Kidney (tissue), 13 donors: ENCODE measurements at regions not wholly inside any gene's neighbourhood (a gene's known extent, or its start where the extent isn't known, plus 50 kb on each side); places are given as distances from the start of the nearest gene placed in this dataset.

Experiments used
- DNase-seq, 5 donors: peaks; one replicate each; pipeline ENCODE4 v3.0.0-alpha.2; 2013 to 2020
- FAIRE-seq: peaks from 2 replicates; lab custom pipeline; 2012; peaks lifted over from hg19 to GRCh38; lab: Jason Lieb, UNC
- H3K27ac ChIP-seq, 2 donors: one replicate each; pipeline ENCODE4 v1.7.0; 2013; ENCODE audit warnings: low read depth in 2 of 2, low read length in 2 of 2, inconsistent platforms in 1 of 2
- H3K27me3 ChIP-seq: one replicate; pipeline ENCODE4 v1.7.1; 2013; ENCODE audit warnings: low read length, inconsistent platforms; ENCODE audit not compliant: control insufficient read depth, insufficient read depth
- H3K36me3 ChIP-seq, 3 donors: one replicate each; pipeline versions ENCODE4 v1.7.0 to v1.7.1; 2013; ENCODE audit warnings: low read length in 3 of 3, control low read depth in 1 of 3, inconsistent platforms in 1 of 3; ENCODE audit not compliant: insufficient read depth in 3 of 3, control insufficient read depth in 2 of 3
- H3K4me1 ChIP-seq, 3 donors: one replicate each; pipeline versions ENCODE4 v1.7.0 to v1.7.1; 2013; ENCODE audit warnings: low read length in 3 of 3, inconsistent platforms in 1 of 3, low read depth in 1 of 3; ENCODE audit not compliant: control insufficient read depth in 2 of 3, insufficient read depth in 2 of 3
- H3K4me3 ChIP-seq, 3 donors: one replicate each; pipeline versions ENCODE4 v1.7.0 to v1.8.1; 2013; ENCODE audit warnings: low read length in 3 of 3, control low read depth in 1 of 3, inconsistent platforms in 1 of 3
- H3K9ac ChIP-seq, 3 donors: one replicate each; pipeline versions ENCODE4 v1.7.0 to v1.7.1; 2013; ENCODE audit warnings: low read length in 3 of 3, control low read depth in 1 of 3, inconsistent platforms in 1 of 3
- H3K9me3 ChIP-seq, 3 donors: one replicate each; pipeline versions ENCODE4 v1.7.0 to v1.7.1; 2013; ENCODE audit warnings: low read length in 3 of 3, control low read depth in 1 of 3, inconsistent platforms in 1 of 3; ENCODE audit not compliant: control insufficient read depth in 2 of 3, insufficient read depth in 1 of 3
- CTCF ChIP-seq: IDR thresholded peaks from 3 replicates; pipeline ENCODE4 v1.5.1; 2012; ENCODE audit warnings: mild to moderate bottlenecking, moderate library complexity, borderline replicate concordance; ENCODE audit not compliant: insufficient read depth; ENCODE audit errors: extremely low read depth
- intact Hi-C: fragments of 100-400 bp; cut with DNase I; formaldehyde crosslinking; loops from one replicate; pipeline ENCODE4 v1.11.1; 2022
- donor health status: control.
- donor health status: control.
- donor health status: control.
- donor health status: control.
- donor health status: control.
- donor health status: DM: yes; HTN: yes; CAD: no.
- donor health status: Normal renal cell carcinoma (clear cell type).

DNA sequence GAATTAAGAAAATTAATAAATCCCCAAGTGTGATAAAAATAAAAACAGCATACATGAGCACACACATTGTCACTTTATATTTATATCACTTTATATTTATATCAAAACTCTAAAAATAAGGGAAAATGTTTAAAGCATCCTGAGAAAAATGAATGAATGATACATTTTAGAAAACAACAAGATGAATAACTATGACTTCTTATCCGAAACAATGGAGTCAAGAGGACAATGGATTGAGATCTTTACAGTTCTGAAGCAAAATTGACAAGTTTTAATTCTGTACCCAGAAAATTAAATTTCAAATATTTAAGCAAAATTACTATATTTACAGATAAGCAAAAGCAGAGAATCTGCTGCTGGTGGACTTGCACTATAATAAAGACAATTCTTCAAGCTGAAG is 512.6 kb downstream of the MRPL39 start:
- no peak for FAIRE-seq

GRCh38 chr21:25092441-25093011 is 514.8 kb downstream of the MRPL39 start:
- Histone ChIP-seq H3K27ac (no peak overlapping the region), H3K36me3 (no peaks in the 10 kb centered on the region), H3K27me3 (no peaks in the 10 kb centered on the region), H3K4me3 (no peak overlapping the region), H3K9ac (no peak overlapping the region), H3K4me1 (no peaks in the 10 kb centered on the region), H3K9me3 (no peaks in the 10 kb centered on the region)
- no peak for FAIRE-seq
- no peak for TF ChIP-seq CTCF
- intact Hi-C loops, result no loop called here
- DNase-seq, result peak in 1 of 5 donors; percentile 46

More for the DNA sequence above, 512.6 kb downstream of the MRPL39 start:
- no peaks in the 10 kb centered on the region for H3K27me3 ChIP-seq
- no peak overlapping the region for H3K4me3 ChIP-seq
- no peak overlapping the region for H3K9ac ChIP-seq
- no peaks in the 10 kb centered on the region for H3K36me3 ChIP-seq
- DNase-seq, result no peak
- no peaks in the 10 kb centered on the region for H3K9me3 ChIP-seq
- H3K27ac ChIP-seq, result no peak overlapping the region
- intact Hi-C loops, result no loop called here
- H3K4me1 ChIP-seq, result no peaks in the 10 kb centered on the region
- no peak for TF ChIP-seq CTCF

DNA sequence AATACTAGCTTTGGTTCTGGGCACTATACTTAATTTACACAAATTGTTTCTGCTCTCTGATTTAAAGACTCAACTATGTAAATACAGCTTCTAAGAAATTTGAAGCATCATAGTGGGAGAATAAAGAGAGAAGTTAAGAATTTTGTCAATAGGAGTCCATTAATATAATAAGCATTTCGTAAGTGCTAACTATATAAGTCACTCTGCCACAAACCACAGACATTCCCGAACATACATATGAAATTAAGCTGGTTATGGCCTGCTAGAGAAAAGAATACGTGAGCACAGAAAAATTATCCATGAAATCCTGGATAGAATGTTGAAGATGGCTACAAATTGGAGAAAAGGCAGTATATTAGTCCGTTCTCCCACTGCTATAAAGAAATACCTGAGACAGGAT is 526.2 kb downstream of the MRPL39 start:
- H3K4me1 ChIP-seq, result no peaks in the 10 kb centered on the region
- no peaks in the 10 kb centered on the region for H3K27me3 ChIP-seq
- no peak overlapping the region for H3K4me3 ChIP-seq
- TF ChIP-seq CTCF, result no peak
- intact Hi-C loops, result no loop called here
- no peaks in the 10 kb centered on the region for H3K36me3 ChIP-seq
- DNase-seq, result no peak
- no peak overlapping the region for H3K27ac ChIP-seq
- no peak for FAIRE-seq
- no peaks in the 10 kb centered on the region for H3K9me3 ChIP-seq
- no peak overlapping the region for H3K9ac ChIP-seq

- Histone ChIP-seq H3K4me3 (no peak overlapping the region), H3K9ac (no peak overlapping the region), H3K27me3 (no peaks in the 10 kb centered on the region), H3K27ac (no peak overlapping the region), H3K4me1 (no peaks in the 10 kb centered on the region), H3K36me3 (no peaks in the 10 kb centered on the region), H3K9me3 (no peaks in the 10 kb centered on the region)
- TF ChIP-seq CTCF, result no peak
- FAIRE-seq, result no peak
- no peak for DNase-seq
- intact Hi-C loops, result no loop called here
Measured at GRCh38 chr21:25080661-25081060, 526.6 kb downstream of the MRPL39 start.
